NCI-H187 (cell line): ENCODE measurements at regions not wholly inside any gene's neighbourhood (a gene's known extent, or its start where the extent isn't known, plus 50 kb on each side); places are given as distances from the start of the nearest gene placed in this dataset.
"Not testable (repeated sequence)": the region's sequence is repeated elsewhere in the genome, so short reads cannot be mapped to it uniquely, and the experiment has no call there.

ENCODE experiments used
- DNase-seq, 2 experiments: peaks; one replicate each; lab custom pipeline; 2025; lab: John Stamatoyannopoulos, UW

DNA sequence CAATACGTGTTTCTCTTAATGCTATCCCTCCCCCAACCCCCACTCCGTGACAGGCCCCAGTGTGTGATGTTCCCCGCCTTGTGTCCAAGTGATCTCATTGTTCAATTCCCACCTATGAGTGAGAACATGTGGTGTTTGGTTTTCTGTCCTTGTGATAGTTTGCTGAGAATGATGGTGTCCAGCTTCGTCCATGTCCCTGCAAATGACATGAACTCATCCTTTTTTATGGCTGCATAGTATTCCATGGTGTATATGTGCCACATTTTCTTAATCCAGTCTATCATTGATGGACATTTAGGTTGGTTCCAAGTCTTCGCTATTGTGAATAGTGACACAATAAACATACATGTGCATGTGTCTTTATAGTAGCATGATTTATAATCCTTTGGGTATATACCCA lies 52.5 kb downstream of the KIAA0408 start:
- DNase-seq: not testable (repeated sequence)

GRCh38 chr6:127406122-127406521 lies 53.1 kb downstream of the KIAA0408 start:
- DNase-seq: no peak

- DNase-seq: no peak
Observed at GRCh38 chr6:127404594-127405178, 54.5 kb downstream of the KIAA0408 start.

DNA sequence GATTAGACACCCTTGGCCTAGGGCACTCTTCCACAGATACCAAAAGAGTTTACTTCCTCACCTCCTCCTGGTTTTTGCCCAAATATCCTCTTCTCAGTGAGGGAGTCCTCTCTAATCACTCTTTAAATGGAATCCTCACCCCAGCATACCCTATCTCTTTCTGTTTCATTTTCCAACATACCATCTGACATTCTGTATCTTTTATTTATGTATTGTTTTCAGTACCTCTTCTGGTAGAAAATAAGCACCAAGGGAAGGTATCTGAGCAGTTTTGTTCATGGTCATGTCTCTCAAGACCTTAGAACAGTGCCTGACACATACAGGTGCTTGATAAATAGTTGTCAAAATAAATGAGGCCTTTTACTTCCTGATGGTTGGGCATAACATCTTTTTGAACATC lies 55.1 kb downstream of the KIAA0408 start:
- DNase-seq: no peak

DNA sequence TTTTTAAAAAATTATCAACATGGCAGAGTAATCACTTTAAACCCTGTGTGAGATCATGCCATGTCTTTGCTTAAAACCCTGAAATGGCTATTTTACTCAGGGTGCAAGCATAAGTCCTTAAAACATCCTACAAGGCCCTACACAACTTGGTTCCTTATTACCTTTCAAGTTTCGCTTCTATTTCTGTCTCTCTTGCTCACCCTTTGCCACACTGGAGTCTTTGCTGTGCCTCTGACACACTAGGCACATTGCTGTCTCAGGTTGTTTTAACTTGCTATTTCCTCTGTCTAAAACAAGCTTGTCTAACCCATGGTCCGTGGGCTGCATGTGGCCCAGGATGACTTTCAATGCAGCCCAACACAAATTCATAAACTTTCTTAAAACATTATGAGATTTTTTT lies 55.6 kb downstream of the KIAA0408 start:
- no peak for DNase-seq

- no peak for DNase-seq
Observed at GRCh38 chr6:127402890-127403617, 56.1 kb downstream of the KIAA0408 start.

DNA sequence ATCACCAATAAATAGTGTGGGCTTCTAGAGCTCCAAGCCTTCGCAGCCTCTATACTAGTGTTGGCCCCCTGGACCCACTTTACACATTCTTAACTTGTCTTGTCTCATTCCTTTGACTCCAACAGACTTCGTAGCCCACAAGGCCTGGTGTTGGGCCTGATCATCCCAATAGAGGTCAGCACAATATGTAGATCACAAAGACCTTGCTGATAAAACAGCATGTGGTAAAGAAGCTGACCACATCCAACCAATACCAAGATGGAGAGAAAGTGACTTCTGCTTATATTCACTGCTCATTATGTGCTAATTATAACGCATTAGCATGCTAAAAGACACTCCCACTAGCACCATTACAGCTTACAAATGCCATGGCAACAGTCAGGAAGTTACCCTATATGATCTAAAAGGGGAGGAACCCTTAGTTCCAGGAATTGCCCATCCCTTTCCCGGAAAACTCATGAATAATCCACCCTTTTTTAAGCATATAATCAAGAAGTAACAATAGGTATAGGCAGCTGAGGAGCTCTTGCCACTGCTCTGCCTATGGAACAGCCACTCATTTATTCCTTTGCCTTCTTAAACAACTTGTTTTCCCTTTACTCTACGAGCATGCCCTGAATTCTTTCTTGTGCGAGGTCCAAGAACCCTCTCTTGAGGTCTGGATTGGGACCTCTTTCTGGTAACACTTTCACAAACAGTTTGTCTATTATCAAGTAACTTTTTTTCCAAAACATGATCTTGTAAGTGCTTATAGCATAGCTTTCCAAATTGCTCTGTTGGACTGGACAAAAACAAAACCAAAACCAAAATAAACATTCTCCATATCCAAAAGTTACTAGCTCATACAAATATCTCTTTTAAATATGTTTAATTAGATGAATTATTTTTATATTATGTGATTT lies 54.6 kb upstream of the ECHDC1 start:
- no peak for DNase-seq

DNA sequence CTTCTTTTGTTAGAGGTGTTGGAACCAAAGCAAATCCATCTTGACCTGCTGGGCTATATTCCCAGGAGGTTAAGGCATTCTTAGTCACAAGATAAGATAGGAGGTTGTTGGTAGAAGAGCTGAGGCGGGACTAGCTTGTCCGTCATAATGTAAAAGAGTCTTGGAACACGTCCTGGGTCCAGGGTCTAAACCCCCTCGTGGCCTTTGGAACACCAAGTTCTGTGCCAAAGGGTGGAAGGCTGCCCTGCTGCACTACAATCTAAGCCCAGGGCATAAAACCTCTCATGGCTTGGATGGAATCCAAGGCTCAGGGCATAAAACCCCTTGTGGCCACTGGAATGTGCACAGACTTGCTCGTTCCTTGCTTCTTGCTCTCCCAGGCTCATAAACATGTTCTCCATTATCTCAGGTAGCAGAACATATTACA lies 53.8 kb upstream of the ECHDC1 start:
- DNase-seq: peak in 1 of 2 experiments; percentile 3
